H9 (cell line): ENCODE measurements at regions not wholly inside any gene's neighbourhood (a gene's known extent, or its start where the extent isn't known, plus 50 kb on each side); places are given as distances from the start of the nearest gene placed in this dataset.
A peak's percentile ranks its signal among the peaks of the same experiment; 100 is the strongest.

Experiments
- DNase-seq: peaks from one replicate; pipeline ENCODE4 v3.0.0-alpha.2; 2017
- H2AFZ ChIP-seq: one replicate; pipeline ENCODE4 v1.6.1; 2013; ENCODE audit warnings: mild to moderate bottlenecking, low read length, control low read depth, moderate library complexity
- H2AK5ac ChIP-seq: 2 replicates; pipeline ENCODE4 v1.6.1; 2013; ENCODE audit warnings: low read length, control low read depth, mixed read lengths; ENCODE audit not compliant: insufficient read length
- H2BK120ac ChIP-seq: one replicate; pipeline ENCODE4 v1.6.1; 2013; ENCODE audit warnings: low read depth, mild to moderate bottlenecking, low read length, control low read depth, inconsistent platforms; ENCODE audit not compliant: poor library complexity, severe bottlenecking
- H2BK12ac ChIP-seq: 2 replicates; pipeline ENCODE4 v1.6.1; 2013; ENCODE audit warnings: low read length, control low read depth, mixed read lengths, low read depth; ENCODE audit not compliant: insufficient read length
- H2BK15ac ChIP-seq: 2 replicates; pipeline ENCODE4 v1.6.1; 2013; ENCODE audit warnings: low read depth, low read length, control low read depth
- H2BK20ac ChIP-seq: one replicate; pipeline ENCODE4 v1.6.1; 2013; ENCODE audit warnings: low read depth, mild to moderate bottlenecking, low read length, control low read depth, inconsistent platforms; ENCODE audit not compliant: poor library complexity, severe bottlenecking
- H2BK5ac ChIP-seq: 2 replicates; pipeline ENCODE4 v1.6.1; 2013; ENCODE audit warnings: low read length, control low read depth, mixed read lengths; ENCODE audit not compliant: insufficient read length
- H3K14ac ChIP-seq: 2 replicates; pipeline ENCODE4 v1.6.1; 2013; ENCODE audit warnings: low read length, control low read depth; ENCODE audit not compliant: insufficient read depth
- H3K18ac ChIP-seq: 2 replicates; pipeline ENCODE4 v1.6.1; 2013; ENCODE audit warnings: low read depth, mild to moderate bottlenecking, mixed read lengths, low read length, control low read depth; ENCODE audit not compliant: insufficient read length
- H3K23ac ChIP-seq: 2 replicates; pipeline ENCODE4 v1.6.1; 2013; ENCODE audit warnings: low read length, control low read depth, mixed read lengths, low read depth; ENCODE audit not compliant: insufficient read length
- H3K23me2 ChIP-seq: 2 replicates; pipeline ENCODE4 v1.6.1; 2013; ENCODE audit warnings: low read depth, mild to moderate bottlenecking, mixed read lengths, low read length, control low read depth; ENCODE audit not compliant: insufficient read length, poor library complexity, severe bottlenecking
- H3K27ac ChIP-seq: 2 replicates; pipeline ENCODE4 v1.5.1; 2013; ENCODE audit warnings: low read length, control low read depth, mixed read lengths, low read depth; ENCODE audit not compliant: insufficient read length
- H3K27me3 ChIP-seq: 2 replicates; pipeline ENCODE4 v1.6.1; 2013; ENCODE audit warnings: low read length, control low read depth, inconsistent platforms; ENCODE audit not compliant: insufficient read depth
- H3K4ac ChIP-seq: 2 replicates; pipeline ENCODE4 v1.6.1; 2013; ENCODE audit warnings: low read depth, mild to moderate bottlenecking, control low read depth, inconsistent platforms, low read length, moderate library complexity
- H3K4me1 ChIP-seq: 2 replicates; pipeline ENCODE4 v1.6.1; 2013; ENCODE audit warnings: low read length, control low read depth, inconsistent platforms; ENCODE audit not compliant: insufficient read depth
- H3K4me2 ChIP-seq: 2 replicates; pipeline ENCODE4 v1.6.1; 2013; ENCODE audit warnings: low read length, control low read depth, mixed read lengths; ENCODE audit not compliant: insufficient read length, insufficient read depth
- H3K56ac ChIP-seq: 2 replicates; pipeline ENCODE4 v1.6.1; 2013; ENCODE audit warnings: low read depth, mild to moderate bottlenecking, mixed read lengths, low read length, control low read depth; ENCODE audit not compliant: insufficient read length
- H3K79me1 ChIP-seq: 2 replicates; pipeline ENCODE4 v1.6.1; 2013; ENCODE audit warnings: low read depth, mild to moderate bottlenecking, moderate library complexity, low read length, control low read depth, inconsistent platforms; ENCODE audit not compliant: insufficient read depth, poor library complexity, severe bottlenecking
- H3K79me2 ChIP-seq: 2 replicates; pipeline ENCODE4 v1.6.1; 2013; ENCODE audit warnings: low read length, control low read depth, inconsistent platforms; ENCODE audit not compliant: insufficient read depth
- H3K9ac ChIP-seq: 2 replicates; pipeline ENCODE4 v1.6.1; 2013; ENCODE audit warnings: low read length, control low read depth, mixed read lengths; ENCODE audit not compliant: insufficient read length; ENCODE audit errors: extremely low read depth
- H3K9me3 ChIP-seq: one replicate; pipeline ENCODE4 v1.6.1; 2013; ENCODE audit warnings: low read depth, low read length, inconsistent platforms; ENCODE audit not compliant: control insufficient read depth
- H3T11ph ChIP-seq: one replicate; pipeline ENCODE4 v1.6.1; 2013; ENCODE audit warnings: mild to moderate bottlenecking, low read length, control low read depth, inconsistent platforms
- H4K20me1 ChIP-seq: one replicate; pipeline ENCODE4 v1.6.1; 2013; ENCODE audit not compliant: control insufficient read depth, insufficient read length, insufficient read depth
- H4K5ac ChIP-seq: 2 replicates; pipeline ENCODE4 v1.6.1; 2013; ENCODE audit warnings: low read depth, mild to moderate bottlenecking, mixed read lengths, low read length, control low read depth; ENCODE audit not compliant: insufficient read length
- H4K8ac ChIP-seq: replicated peaks from 2 replicates; pipeline ENCODE4 v1.6.1; 2013; ENCODE audit warnings: low read length, control low read depth, mixed read lengths, low read depth; ENCODE audit not compliant: insufficient read length
- H4K91ac ChIP-seq: 2 replicates; pipeline ENCODE4 v1.6.1; 2013; ENCODE audit warnings: low read depth, mild to moderate bottlenecking, moderate library complexity, mixed read lengths, low read length, control low read depth; ENCODE audit not compliant: insufficient read length
- H3K27ac Mint-ChIP-seq, 3 experiments: 2 replicates in 2 of 3; 3 replicates in 1 of 3; pipeline ENCODE4 v1.8.0; 2020 to 2021; ENCODE audit warnings: mixed read lengths in 3 of 3, mild to moderate bottlenecking in 1 of 3, moderate library complexity in 1 of 3
- H3K27me3 Mint-ChIP-seq: 2 replicates; pipeline ENCODE4 v1.8.0; 2021; ENCODE audit warnings: low read depth, mild to moderate bottlenecking, moderate library complexity, mixed read lengths
- H3K36me3 Mint-ChIP-seq, 3 experiments: 2 replicates in 2 of 3; 3 replicates in 1 of 3; pipeline ENCODE4 v1.8.0; 2020 to 2021; ENCODE audit warnings: low read depth in 3 of 3, mixed read lengths in 3 of 3; ENCODE audit not compliant: insufficient read depth in 1 of 3
- H3K4me1 Mint-ChIP-seq, 2 experiments: 2 replicates each; pipeline ENCODE4 v1.8.0; 2020; ENCODE audit warnings: mixed read lengths in 2 of 2
- H3K4me3 Mint-ChIP-seq, 2 experiments: 2 replicates in 1 of 2; 3 replicates in 1 of 2; pipeline ENCODE4 v1.8.0; 2020 to 2021; ENCODE audit warnings: mild to moderate bottlenecking in 2 of 2, mixed read lengths in 2 of 2, moderate library complexity in 1 of 2
- H3K9me3 Mint-ChIP-seq, 2 experiments: 2 replicates in 1 of 2; 3 replicates in 1 of 2; pipeline ENCODE4 v1.8.0; 2020; ENCODE audit warnings: mild to moderate bottlenecking in 2 of 2, mixed read lengths in 2 of 2, moderate library complexity in 1 of 2
- CTCF ChIP-seq: fragments of 200-600 bp; sonication (generic); conservative IDR thresholded peaks from 3 replicates; pipeline ENCODE4 v1.8.0; 2021; ENCODE audit warnings: antibody characterized with exemption, mild to moderate bottlenecking
- WGBS: extraction: QIAGEN DNeasy Blood & Tissue Kit; methylation state at CpG from one replicate; pipeline ENCODE4 v1.1.7; 2013; ENCODE audit warnings: missing lambda C conversion rate, low lambda C conversion rate, mixed read lengths; ENCODE audit not compliant: insufficient read length; ENCODE audit errors: extremely low coverage; 5-methylcytosine and 5-hydroxymethylcytosine counted together

- Mint-ChIP-seq H3K4me1 (no peaks in the 10 kb centered on the region), H3K4me3 (no peak overlapping the region)
These were observed 122.1 kb downstream of the RPS24 start for GRCh38 chr10:78155722-78156121.

More at GRCh38 chr10:78155722-78156121, 122.1 kb downstream of the RPS24 start:
- Histone ChIP-seq H2AFZ (no peak overlapping the region), H2BK15ac (no peak overlapping the region), H3K18ac (no peak overlapping the region), H4K5ac (no peak overlapping the region), H3K56ac (no peak overlapping the region), H4K8ac (no peak overlapping the region), H3K4me2 (no peak overlapping the region), H3K4ac (no peak overlapping the region), H3K23me2 (no peaks in the 10 kb centered on the region), H3T11ph (no peak overlapping the region), H3K9me3 (no peaks in the 10 kb centered on the region), H2BK20ac (no peak overlapping the region), H3K23ac (no peak overlapping the region), H3K27ac (no peak overlapping the region), H4K91ac (no peak overlapping the region), H3K14ac (no peak overlapping the region), H3K27me3 (no peaks in the 10 kb centered on the region), H3K79me1 (no peaks in the 10 kb centered on the region), H4K20me1 (no peaks in the 10 kb centered on the region), H2BK120ac (no peak overlapping the region), H2BK12ac (no peak overlapping the region), H3K79me2 (no peaks in the 10 kb centered on the region), H2BK5ac (no peak overlapping the region), H3K4me1 (no peaks in the 10 kb centered on the region), H3K9ac (no peak overlapping the region), H2AK5ac (no peak overlapping the region)
- Mint-ChIP-seq H3K27ac (no peak overlapping the region), H3K36me3 (no peaks in the 10 kb centered on the region), H3K27me3 (peaks cover 2% of the 10 kb centered on the region; the same call in 1 of the 2 replicates), H3K9me3 (no peaks in the 10 kb centered on the region; a peak in 1 of 5 replicates)
- no CpG with 5 or more reads among the region's 2 CpGs for WGBS
- no peak for DNase-seq
- peak; percentile 54; the same call in 2 of the 3 replicates for TF ChIP-seq CTCF
